ENCODE measurements at regions not wholly inside any gene's neighbourhood (a gene's known extent, or its start where the extent isn't known, plus 50 kb on each side); places are given as distances from the start of the nearest gene placed in this dataset.
"Not testable (repeated sequence)": the region's sequence is repeated elsewhere in the genome, so short reads cannot be mapped to it uniquely, and the experiment has no call there.

DNA sequence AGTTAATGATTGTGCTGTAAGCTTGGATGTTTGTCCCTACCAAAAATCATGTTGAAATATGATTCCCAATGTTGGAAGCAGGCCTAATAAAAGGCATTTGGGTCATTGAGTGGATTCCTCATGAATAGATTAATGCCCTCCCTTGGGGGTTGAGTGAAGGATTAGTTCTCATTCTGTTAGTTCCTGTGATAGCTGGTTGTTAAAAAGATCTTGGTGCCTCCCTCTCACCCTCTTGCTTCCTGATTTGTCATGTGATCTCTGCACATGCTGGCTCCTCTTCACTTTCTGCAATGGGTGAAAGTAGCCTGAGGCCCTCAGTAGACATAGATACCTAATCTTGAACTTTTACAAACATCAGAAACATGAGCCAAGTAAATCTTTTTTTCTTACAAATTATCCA is 115.6 kb upstream of the HCRTR2 start:
- DNase-seq (ENCODE audit: low read depth in 2 of 2), result no peak

DNA sequence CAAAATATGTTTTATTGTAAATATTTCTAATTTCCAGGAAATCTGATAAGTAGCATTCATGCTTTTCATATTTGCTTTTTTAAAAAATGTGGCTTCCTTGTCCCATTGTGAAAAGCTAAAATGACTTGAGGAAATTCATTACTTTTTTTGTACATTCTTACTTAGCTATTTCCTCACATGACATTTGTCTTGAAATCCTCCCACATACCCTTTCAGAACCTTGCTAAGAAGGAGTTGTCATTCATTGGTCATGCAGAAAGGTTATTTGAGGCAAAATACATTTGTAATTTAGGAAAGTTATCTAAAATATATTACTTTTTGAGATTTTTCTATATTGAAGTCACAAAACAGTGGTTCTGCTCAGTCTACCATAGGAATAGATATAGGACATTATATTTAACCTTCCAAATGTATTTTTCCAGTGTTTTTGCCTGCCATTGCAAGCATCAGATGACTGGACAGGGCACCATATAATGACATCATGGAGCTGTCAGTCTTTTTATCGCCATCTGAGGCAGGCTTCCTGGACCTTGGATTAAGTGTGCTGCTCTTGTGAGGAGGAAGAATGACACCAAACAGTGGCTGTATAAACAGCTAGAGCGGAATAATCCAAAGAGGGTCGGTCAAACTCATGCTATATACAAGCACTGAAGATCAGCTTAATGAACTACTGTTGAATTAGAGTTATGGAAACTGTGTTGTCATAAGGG is 109.4 kb upstream of the HCRTR2 start:
- DNase-seq (ENCODE audit: low read depth in 2 of 2), result no peak

DNA sequence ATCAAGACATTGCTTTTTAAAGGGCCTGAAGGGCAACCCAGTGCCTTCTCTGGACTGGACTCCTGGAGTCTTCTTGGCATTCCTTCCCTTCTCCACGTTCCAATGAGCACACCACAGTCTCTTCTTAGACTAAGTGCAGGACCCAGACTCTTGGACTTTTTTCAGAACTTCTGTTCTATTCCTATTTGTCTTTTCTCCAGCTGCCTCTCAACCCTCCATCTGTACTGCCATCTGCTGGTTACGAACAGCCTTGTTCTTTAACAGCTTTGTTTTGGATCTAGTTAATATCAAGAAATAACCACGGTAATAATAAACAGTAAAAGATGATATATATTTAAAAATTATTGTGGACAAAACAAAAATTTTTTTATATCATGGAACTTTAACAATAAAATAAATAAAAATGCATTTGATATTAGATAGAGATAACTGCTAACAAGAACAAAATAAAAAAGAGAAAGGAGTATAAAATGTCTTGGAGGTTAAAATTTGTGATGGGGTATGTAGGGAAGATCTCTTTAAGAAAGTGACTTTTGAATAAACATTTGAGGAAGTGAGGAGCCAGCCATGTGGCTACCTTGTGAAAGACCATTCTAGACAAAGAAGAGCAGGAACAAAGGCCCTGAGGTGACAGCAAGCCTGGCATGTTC is 105.1 kb upstream of the HCRTR2 start:
- DNase-seq (ENCODE audit: low read depth in 2 of 2), result no peak

DNA sequence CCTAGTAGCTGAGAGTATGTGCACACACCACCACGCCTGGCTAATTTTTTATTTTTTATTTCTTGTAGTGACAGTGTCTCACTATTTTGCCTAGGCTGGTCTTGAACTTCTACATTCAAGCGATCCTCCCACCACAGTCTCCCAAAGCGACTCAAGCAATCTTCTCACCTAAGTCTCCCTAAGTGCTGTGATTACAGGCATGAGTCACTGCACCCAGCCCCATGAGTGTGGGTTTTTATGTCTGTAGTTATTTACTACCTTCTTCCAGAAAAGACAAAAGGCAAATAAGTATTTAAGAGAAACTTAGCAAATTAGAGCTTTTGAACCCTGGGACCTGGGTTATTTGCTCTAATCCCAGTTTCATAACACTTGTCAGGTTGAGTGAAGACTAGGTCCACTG is 92.3 kb upstream of the HCRTR2 start:
- no peak for DNase-seq (ENCODE audit: low read depth in 2 of 2)

DNA sequence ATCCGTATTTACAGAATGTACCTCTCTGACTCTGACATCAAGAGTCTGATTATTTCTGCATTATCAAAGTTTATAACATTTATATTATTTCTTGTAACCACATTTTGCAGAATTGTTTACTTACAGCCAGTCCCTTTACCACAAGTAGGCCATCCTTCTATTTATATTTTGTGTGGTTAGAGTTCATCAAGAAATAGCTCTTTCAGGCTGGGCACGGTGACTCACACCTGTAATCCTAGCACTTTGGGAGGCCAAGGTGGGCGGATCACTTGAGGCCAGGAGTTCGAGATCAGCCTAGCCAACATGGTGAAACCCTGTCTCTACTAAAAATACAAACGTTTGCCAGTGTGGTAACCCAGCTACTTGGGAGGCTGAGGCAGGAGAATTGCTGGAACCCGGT is 86.3 kb upstream of the HCRTR2 start:
- not testable (repeated sequence) for DNase-seq (ENCODE audit: low read depth in 2 of 2)

DNA sequence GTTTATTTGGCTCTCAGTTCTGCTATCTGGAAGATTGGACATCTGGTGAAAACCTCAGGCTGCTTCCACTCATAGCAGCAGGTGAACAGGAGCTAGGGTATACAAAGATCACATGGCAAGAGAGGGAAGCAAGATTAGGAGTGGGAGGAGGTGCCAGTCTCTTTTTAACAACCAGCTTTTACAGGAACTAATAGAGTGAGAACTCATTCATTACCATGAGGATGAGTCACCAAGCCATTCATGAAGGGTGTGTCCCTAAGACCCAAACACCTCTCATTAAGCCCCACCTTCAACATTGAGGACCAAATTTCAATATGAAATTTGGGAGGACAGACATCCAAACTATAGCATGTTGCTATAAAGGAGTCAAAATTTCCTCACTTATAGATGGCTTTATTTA is 85.4 kb upstream of the HCRTR2 start:
- DNase-seq (ENCODE audit: low read depth in 2 of 2), result no peak

DNA sequence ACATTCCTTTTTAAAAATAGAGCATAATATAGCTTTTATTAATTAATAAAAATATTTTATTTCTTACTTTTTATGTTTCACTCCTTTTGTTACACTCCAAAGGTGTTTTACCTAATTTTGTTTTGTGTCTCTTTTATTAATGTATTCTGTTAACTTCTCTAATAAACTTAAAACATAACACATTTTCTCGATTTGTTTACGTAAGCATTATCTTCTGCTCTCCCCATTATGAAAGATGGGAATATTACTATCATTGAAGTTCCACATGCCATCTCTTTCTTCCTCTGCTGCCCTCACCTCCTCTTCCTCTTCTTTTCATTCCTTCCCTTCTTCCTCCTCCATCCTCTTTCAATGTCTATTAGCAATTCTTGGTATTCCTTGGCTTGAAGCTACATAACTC is 85.0 kb upstream of the HCRTR2 start:
- no peak for DNase-seq (ENCODE audit: low read depth in 2 of 2)

DNA sequence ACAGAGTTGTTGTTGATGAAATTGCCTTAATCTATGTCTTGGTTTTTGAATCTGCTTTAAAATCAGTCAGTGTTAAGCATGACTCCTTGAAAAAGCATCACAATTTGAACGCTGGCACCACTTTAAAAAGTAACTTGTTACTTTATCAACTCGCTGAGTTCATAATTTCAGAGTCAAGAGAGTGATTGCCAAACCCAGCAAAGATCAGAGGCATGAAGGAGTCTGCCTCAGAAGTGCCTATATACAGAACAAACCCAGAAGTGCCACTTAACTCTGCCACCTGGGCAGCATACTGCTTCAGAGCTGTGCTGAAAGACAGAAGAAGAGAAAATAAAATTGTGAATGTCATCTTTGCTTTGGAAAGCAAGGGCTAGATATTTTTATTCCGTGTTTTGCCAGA is 73.6 kb upstream of the HCRTR2 start:
- DNase-seq (ENCODE audit: low read depth in 2 of 2), result no peak

DNA sequence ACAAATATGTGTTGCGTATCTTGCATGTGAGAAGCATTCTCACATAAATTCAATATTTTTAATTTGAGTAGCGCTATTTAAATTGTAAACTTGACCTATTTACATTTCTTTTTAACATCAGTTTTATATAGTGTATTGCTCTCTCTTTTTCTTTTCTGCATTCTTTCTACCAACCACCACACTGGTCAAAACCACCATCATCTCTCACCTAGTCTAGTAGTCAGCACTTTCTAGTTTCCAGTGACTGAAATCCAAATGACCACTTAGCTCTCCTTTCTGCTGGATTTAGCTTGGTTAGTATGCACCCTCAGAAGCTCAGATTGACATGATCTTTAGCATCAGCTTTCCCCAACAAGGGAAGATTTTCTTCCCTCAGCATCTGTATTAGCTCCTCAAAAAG is 73.2 kb upstream of the HCRTR2 start:
- DNase-seq (ENCODE audit: low read depth in 2 of 2), result no peak

DNA sequence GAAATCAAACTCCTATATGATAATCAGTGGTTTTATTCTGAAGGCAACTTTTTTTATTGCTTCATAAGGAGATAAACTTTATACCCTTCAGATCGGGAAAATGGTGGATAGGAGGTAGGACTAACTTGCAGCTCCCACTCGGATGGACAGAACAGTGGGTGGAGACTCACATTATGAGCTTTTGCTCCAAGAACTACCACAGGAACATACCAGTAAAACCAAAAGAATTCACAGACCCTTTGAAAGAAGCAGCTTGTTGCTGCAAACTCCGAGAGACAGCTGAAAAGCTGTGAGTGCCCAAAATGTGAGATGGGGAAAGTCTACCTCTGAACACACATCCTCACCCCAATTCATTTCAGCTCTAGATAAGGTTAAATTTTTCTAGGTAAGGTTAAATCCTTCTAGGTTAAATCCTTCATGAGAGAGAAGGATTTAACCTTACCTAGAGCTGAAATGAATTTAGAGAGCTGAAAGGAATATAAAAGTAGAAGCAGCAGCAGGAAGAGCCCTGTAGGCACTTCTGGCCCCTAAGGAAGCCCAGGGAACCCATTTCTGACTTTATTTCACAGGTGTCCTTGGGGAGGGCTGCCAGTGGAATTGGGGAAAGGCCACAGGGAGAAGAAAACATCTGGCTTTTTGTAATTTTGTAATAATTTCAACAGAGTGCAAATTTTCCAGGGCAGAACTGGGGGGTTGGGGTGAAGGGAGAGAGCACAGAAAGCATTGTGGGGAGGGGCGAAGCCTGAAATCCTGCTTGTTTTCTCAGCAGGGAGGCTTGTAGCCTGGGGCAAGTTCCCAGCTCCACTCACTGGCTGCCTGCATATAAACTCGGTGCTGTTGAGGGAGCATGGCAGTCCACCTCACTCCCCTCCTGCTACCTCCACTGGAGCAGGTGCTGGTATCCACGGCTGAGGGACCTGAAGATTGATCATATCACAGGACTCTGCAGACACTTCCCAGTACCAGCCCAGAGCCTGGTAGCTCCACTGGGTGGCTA is 65.9 kb upstream of the HCRTR2 start:
- DNase-seq (ENCODE audit: low read depth in 2 of 2), result no peak

DNA sequence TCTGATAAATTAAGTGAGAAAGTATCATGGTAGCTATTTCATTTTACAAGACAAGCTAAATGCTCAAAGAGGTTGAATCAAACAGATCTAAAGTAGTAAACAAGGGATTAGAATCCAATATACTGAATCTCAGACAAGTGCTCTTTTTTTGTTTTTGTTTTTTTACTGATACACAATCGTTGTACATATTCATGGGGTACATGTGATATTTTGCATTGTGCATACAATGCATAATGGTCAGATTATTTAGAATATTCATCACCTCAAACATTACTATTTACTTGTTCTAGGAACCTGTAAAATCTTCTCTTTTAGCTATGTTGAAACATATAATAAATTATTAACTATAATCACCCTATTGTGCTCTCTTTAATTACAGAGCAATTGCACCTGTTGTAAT is 57.0 kb upstream of the HCRTR2 start:
- DNase-seq (ENCODE audit: low read depth in 2 of 2), result no peak

DNA sequence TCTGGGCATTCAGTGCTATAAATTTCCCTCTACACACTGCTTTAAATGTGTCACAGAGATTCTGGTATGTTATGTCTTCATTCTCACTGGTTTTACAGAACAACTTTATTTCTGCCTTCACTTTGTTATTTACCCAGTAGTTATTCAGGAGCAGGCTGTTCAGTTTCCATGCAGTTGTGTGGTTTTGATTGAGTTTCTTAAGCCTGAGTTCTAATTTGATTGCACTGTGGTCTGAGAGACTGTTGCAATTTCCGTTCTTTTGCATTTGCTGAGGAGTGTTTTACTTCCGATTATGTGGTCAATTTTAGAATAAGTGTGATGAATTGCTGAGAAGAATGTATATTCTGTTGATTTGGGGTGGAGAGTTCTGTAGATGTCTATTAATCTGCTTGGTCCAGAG is 50.1 kb upstream of the HCRTR2 start:
- not testable (repeated sequence) for DNase-seq (ENCODE audit: low read depth in 2 of 2)
